GM18508 (cell line): ENCODE measurements at regions not wholly inside any gene's neighbourhood (a gene's known extent, or its start where the extent isn't known, plus 50 kb on each side); places are given as distances from the start of the nearest gene placed in this dataset.
"Not testable (repeated sequence)": the region's sequence is repeated elsewhere in the genome, so short reads cannot be mapped to it uniquely, and the experiment has no call there.

Experiments
- ATAC-seq: cut with Tn5 transposase; IDR thresholded peaks from one replicate; pipeline ENCODE4 v1.9.1; 2021; ENCODE audit warnings: moderate number of reproducible peaks; ENCODE audit not compliant: insufficient read depth, unreplicated experiment

DNA sequence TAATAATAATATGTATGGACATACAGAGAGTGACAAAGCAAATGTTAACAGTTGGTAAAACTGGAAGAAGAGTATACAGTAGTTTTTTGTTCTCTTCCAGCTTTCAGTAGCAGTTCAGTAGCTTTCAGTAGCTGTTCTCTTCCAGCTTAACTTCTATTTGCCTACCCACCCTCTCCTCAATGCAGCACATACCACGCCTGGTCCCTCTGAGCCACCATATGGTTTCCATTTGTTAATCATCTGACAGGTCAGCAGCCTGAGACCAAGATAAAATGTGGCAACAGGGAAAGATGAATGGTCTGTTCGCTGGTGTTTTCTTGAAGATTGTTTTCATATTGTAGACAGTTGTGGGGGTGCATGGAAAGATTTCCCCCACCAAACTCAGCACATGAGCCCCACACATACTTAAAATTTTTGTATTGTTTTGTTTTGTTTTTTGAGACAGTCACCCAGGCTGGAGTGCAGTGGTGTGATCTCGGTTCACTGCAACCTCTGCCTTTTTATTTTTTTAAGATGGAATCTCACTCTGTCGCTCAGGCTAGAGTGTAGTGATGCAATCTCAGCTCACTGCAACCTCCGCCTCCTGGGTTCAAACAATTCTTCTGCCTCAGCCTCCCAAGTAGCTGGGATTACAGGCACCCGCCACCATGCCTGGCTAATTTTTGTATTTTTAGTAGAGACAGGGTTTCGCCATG, 56.8 kb downstream of the ATP6V0E2 start:
- ATAC-seq, result not testable (repeated sequence)

DNA sequence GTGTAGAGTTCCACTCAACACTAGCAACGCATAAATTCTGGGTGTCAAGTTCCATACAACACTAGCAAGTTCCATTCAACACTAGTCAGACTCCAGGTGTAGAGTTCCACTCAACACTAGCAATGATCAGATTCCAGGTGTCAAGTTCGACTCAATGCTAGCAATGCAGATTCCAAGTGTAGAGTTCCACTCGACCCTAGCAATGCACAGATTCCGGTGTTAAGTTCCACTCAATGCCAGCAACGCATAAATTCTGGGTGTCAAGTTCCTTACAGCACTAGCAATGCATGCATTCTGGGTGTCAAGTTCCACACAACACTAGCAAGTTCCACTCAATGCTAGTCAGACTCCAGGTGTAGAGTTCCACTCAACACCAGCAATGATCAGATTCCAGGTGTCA, 60.0 kb downstream of the ATP6V0E2 start:
- not testable (repeated sequence) for ATAC-seq

- ATAC-seq, result not testable (repeated sequence)
These were observed 73.6 kb downstream of the ATP6V0E2 start for GRCh38 chr7:149947346-149947745.

GRCh38 chr7:149948444-149948843, 74.7 kb downstream of the ATP6V0E2 start:
- ATAC-seq, result not testable (repeated sequence)

DNA sequence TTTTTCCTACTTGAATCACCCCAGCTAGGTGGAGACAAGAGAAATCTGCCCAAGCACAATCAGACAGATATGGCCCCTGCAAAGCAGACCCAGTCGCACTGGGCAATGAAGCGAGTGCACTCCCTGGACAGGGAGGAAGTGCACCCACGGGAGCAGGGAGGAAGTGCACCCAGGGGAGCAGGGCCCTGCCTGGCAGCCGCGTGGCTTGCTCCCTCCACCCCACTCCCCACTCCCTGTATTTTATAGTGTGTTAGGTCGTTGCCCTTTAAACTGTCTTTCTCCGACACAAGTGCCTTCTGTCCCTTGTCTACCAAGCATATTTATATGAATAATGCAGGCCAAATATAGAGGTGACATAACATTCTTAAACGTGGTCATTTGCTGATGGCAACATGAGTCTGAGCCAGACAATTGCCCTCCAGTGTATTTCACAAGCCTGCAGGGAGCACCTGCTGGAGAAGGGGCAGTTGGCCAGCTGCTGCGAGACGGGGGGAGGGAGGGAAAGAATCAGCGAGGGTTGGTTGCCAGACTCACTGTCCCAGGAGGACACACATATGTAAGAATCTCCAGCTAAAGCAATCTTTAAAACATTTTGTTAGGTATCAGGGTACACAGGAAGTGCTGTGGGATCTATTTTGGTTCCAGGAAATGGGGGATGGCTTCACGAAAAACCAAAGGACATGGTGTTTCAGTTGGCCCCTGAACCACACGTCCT, 76.3 kb downstream of the ATP6V0E2 start:
- ATAC-seq, result not testable (repeated sequence)

DNA sequence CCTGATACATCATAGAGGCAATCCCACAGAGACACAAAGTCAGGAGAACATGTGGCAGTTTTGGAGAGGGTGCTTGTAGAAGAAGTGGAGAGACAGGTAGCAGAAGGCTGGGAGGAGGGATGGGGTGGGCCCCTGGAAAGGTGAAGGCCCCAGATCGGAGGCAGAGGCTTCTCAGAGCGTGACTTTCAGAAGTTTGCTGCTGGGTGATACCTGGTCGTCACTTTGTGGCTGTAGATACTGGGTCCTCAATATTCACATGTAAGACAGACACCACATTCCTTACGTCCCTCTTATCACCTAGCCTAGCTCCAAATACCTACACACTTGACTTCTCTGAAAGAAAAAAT, 76.8 kb downstream of the ATP6V0E2 start:
- not testable (repeated sequence) for ATAC-seq

- not testable (repeated sequence) for ATAC-seq
These were observed 77.8 kb downstream of the ATP6V0E2 start for GRCh38 chr7:149951579-149951978.

- ATAC-seq, result not testable (repeated sequence)
These were observed 85.1 kb downstream of the ATP6V0E2 start for GRCh38 chr7:149958880-149959279.

DNA sequence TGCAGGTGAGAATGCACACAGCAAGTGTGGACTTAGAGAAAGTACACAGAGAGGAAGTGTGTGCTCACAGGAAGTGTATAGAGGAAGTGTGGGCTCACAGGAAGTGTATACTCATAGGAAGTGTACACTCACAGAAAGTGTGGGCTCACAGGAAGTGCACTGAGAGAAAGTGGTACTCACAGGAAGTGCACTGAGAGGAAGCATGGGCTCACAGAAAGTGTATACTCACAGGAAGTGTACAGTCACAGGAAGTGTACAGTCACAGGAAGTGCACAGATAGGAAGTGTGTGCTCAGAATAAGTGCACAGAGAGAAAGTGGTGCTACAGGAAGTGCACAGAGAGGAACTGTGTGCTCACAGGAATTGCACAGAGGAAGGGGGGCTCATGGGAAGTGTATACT, 87.1 kb downstream of the ATP6V0E2 start:
- not testable (repeated sequence) for ATAC-seq

DNA sequence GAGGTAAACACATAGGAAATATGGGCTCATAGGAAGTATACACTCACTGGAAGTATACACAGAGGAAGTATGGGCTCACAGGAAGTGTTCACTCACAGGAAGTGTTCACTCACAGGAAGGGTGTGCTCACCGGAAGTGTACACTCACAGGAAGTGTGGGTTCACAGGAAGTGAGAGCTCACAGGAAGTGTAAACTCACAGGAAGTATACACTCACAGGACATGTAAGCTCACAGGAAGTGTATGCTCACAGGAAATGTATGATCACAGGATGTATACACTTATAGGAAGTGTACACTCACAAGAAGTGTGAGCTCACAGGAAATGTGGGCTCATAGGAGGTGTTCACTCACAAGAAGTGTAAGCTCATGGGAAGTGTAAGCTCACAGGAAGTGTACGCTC, 88.1 kb downstream of the ATP6V0E2 start:
- ATAC-seq, result not testable (repeated sequence)

DNA sequence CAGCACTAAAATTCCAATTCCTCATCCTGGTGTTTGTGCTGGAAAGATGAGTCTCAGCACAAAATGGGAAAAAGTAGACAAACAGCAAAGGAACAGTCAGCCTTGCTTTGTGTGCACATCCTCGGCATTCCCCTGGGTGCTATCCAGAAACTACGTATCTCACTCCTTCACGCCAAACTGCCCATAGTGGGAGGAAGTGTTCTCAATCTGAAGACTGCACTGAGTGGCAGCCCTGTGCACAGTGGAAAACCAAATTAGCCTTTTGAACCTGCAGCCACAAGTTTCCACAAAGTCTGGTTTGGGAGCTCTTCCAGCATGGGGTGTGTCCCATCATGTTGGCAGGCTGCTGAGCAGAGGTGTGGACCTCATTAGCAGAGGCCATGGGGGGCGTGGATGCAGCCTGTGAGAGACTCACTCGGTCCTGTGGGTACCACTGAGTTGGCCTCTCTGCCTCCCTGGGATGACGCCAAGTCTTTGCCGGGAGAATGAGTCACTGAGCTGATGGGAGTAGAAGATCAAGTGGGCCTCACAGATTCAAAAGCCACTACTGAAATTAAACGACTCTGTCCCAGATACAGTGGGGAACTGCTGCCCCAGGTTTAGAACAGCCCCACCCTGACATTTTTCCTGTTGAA, 89.0 kb downstream of the ATP6V0E2 start:
- not testable (repeated sequence) for ATAC-seq

DNA sequence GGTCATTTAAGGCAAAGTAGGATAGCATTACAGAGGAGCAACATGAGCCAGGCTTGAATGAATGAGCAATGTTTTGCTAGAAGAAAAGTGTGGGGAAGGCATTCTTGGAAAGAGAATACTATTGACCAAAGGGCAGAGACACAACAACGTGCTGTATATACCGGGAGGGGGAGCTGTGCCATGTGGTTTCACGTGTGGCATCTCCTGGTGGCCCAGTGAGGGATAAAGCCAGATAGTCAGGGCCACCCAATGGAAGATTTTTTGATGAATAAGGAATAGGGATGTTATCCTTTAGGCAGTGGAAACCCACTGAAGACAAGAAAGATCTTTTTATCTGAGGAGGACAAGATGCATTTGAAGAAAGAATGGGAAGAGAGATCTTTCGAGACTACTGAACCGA, 90.2 kb downstream of the ATP6V0E2 start:
- ATAC-seq, result not testable (repeated sequence)

DNA sequence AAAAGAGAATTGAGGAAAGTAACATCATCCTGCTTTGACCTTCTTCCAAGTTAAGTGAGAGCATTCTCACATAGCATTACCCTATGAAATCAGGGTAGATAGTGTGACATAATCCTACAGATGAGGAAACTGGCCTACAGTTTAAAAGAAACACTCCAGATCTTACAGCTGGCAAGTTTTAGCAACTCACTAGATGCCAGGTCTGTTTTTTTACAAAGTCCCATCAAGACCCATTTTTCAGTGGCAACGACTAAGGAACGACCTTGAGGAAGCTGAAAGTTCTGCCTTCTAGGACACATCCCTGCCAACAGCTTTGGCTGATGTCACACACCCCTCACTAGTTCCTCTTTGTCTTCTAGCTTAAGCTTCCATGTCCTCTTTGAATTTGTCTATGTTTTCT, 92.7 kb downstream of the ATP6V0E2 start:
- ATAC-seq, result not testable (repeated sequence)

DNA sequence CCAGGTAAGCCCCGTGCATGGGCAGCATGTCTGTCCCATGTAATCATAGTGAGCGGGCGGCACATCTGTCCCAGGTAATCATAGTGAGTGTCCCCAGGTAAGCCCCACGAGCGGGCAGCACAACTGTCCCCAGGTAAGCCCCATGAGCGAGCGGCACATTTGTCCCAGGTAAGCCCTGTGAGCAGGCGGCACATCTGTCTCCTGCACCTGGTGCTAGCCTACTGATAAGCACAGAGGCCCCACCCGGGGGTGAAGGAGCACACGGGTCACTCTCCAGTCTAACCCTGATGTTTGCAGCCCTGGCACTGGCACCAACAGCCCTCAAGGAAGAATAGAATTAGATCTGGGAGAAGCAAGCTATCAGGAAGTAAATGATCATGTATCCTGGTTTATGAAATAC, 99.2 kb downstream of the ATP6V0E2 start:
- not testable (repeated sequence) for ATAC-seq

GRCh38 chr7:149973681-149974080, 99.9 kb downstream of the ATP6V0E2 start:
- not testable (repeated sequence) for ATAC-seq

DNA sequence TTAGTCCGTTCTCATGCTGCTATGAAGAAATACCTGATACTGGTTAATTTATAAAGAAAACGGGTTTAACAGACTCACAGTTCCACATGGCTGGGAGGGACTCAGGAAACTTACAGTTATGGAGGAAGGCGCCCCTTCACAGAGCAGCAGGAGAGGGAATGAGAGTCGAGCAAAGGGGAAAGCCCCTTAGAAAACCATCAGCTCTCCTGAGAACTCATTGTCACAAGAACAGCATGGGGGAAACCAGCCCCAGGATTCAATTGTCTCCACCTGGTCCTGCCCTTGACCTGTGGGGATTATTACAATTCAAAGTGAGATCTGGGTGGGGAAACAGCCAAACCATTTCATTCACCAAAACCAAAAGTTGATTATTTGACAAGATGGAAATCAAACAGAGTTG, 101.8 kb downstream of the ATP6V0E2 start:
- not testable (repeated sequence) for ATAC-seq

GRCh38 chr7:149978537-149978936, 104.8 kb downstream of the ATP6V0E2 start:
- not testable (repeated sequence) for ATAC-seq

DNA sequence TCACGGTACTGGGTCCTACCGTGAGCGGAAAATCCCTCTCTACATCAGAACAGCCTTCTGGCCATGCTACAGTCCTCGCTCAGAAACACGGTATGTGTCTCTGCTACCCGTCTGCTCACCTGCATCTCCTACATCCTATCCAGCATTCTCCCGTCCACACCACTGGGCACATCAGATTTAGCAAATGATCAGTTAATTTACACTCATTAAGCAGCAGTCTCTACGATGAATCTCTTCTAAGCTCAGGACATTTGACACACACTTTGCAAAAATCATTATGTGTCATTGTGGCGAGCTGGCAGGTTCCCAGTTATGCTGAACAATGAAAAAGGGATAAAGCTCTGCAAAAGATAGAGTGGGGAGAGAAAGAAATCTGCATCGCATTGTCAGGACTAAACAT, 105.2 kb downstream of the ATP6V0E2 start:
- not testable (repeated sequence) for ATAC-seq

DNA sequence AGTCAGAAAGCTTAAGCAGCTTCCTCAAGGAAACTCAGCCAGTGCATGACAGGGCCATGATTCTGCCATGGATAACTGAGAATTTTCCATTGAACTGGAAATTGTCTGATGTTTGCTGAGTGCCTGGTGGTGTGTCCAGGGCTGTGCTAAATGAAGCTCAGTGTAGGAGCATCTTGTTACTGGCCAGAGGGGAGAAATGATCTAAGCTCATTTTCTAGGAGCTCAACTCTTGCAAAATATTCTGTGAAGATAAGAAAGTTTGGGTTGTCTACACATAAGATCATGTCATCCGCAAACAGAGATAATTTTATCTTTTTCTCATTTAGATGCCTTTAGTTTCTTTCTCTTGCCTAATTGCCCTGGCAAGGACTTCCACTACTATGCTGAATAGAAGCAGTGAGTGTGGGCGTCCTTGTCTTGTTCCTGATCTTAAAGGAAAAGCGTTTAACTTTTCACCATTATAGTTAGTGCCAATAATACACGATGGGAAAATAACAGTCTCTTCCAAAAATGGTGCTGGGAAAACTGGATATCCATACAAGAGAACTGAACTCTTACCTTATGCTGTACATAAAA, 108.9 kb downstream of the ATP6V0E2 start:
- ATAC-seq, result not testable (repeated sequence)

DNA sequence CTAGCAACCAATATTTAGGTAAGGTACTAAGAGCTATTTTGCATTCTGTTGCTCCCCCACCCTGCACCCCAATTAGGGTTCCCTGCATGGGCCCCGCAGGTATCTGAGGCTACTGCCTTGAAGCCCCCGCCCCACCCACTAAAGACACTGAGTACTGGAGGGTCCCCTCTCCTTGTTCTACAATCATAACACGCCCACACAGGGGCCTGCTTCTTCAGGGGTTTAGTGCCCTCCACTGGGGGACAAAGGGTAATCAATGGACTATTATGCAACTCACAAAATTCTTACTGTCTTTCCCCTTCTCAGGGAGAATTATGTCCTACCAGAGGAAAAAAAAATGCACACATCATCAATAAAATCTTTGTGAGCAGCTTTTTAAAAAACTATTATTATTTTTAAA, 113.1 kb downstream of the ATP6V0E2 start:
- not testable (repeated sequence) for ATAC-seq
